IPS-NIHi7 (cell line): ENCODE measurements at regions not wholly inside any gene's neighbourhood (a gene's known extent, or its start where the extent isn't known, plus 50 kb on each side); places are given as distances from the start of the nearest gene placed in this dataset.

ENCODE experiments used
- DNase-seq: peaks from one replicate; pipeline ENCODE4 v3.0.0; 2012; ENCODE audit warnings: mixed read lengths; ENCODE audit errors: extremely low spot score

GRCh38 chr19:5392486-5392885 is 51.9 kb upstream of the PTPRS start:
- DNase-seq = no peak

GRCh38 chr19:5393088-5393487 is 52.5 kb upstream of the PTPRS start:
- DNase-seq = no peak

GRCh38 chr19:5394551-5395505 is 54.2 kb upstream of the PTPRS start:
- peak; percentile 27 for DNase-seq

- no peak for DNase-seq
Observed at GRCh38 chr19:5395556-5395955, 54.9 kb upstream of the PTPRS start.

- DNase-seq = no peak
Observed at GRCh38 chr19:5396096-5396939, 55.7 kb upstream of the PTPRS start.

- DNase-seq = no peak
Observed at GRCh38 chr19:5396963-5397362, 56.4 kb upstream of the PTPRS start.

GRCh38 chr19:5397804-5398692 is 57.2 kb upstream of the ZNRF4 start:
- peak; percentile 82 for DNase-seq

- no peak for DNase-seq
Observed at GRCh38 chr19:5398693-5399057, 56.5 kb upstream of the ZNRF4 start.

- peak; percentile 97 for DNase-seq
Observed at GRCh38 chr19:5403968-5404640, 51.1 kb upstream of the ZNRF4 start.
